ENCODE measurements at regions not wholly inside any gene's neighbourhood (a gene's known extent, or its start where the extent isn't known, plus 50 kb on each side); places are given as distances from the start of the nearest gene placed in this dataset.

GRCh38 chr1:38123356-38124135, 77.0 kb upstream of the POU3F1 start:
- H3K36me3 ChIP-seq = no peaks in the 10 kb centered on the region
- DNase-seq (ENCODE audit: low read depth in 1 of 2, low spot score in 2 of 2) = peak; percentile 28 to 63
- no peaks in the 10 kb centered on the region for H3K27me3 ChIP-seq (replicated peaks)
- no peak overlapping the region for H3K4me3 ChIP-seq
- no peaks in the 10 kb centered on the region for H3K9me3 ChIP-seq (replicated peaks)
- no peak overlapping the region for H3K27ac ChIP-seq
- H3K4me1 ChIP-seq (replicated peaks) = peaks cover 19% of the 10 kb centered on the region

GRCh38 chr1:38121231-38121680, 74.7 kb upstream of the POU3F1 start:
- H3K27ac ChIP-seq = no peak overlapping the region
- H3K4me1 ChIP-seq (replicated peaks) = peaks cover 10% of the 10 kb centered on the region
- H3K9me3 ChIP-seq (replicated peaks) = no peaks in the 10 kb centered on the region
- no peaks in the 10 kb centered on the region for H3K36me3 ChIP-seq
- no peaks in the 10 kb centered on the region for H3K27me3 ChIP-seq (replicated peaks)
- no peak overlapping the region for H3K4me3 ChIP-seq
- DNase-seq (ENCODE audit: low read depth in 1 of 2, low spot score in 2 of 2) = no peak

GRCh38 chr1:38120552-38121230, 74.1 kb upstream of the POU3F1 start:
- Histone ChIP-seq H3K4me1 (replicated peaks) (peaks cover 10% of the 10 kb centered on the region), H3K4me3 (no peak overlapping the region), H3K9me3 (replicated peaks) (no peaks in the 10 kb centered on the region), H3K27ac (no peak overlapping the region), H3K27me3 (replicated peaks) (no peaks in the 10 kb centered on the region), H3K36me3 (no peaks in the 10 kb centered on the region)
- no peak for DNase-seq (ENCODE audit: low read depth in 1 of 2, low spot score in 2 of 2)

GRCh38 chr1:38118976-38119375, 72.4 kb upstream of the POU3F1 start:
- H3K9me3 ChIP-seq (replicated peaks) = no peaks in the 10 kb centered on the region
- H3K27ac ChIP-seq = no peak overlapping the region
- H3K4me3 ChIP-seq = no peak overlapping the region
- no peak for DNase-seq (ENCODE audit: low read depth in 1 of 2, low spot score in 2 of 2)
- no peaks in the 10 kb centered on the region for H3K27me3 ChIP-seq (replicated peaks)
- H3K36me3 ChIP-seq = no peaks in the 10 kb centered on the region
- H3K4me1 ChIP-seq (replicated peaks) = peaks cover 13% of the 10 kb centered on the region

GRCh38 chr1:38117444-38117887, 70.9 kb upstream of the POU3F1 start:
- no peaks in the 10 kb centered on the region for H3K36me3 ChIP-seq
- no peak for DNase-seq (ENCODE audit: low read depth in 1 of 2, low spot score in 2 of 2)
- H3K27ac ChIP-seq = no peak overlapping the region
- H3K4me1 ChIP-seq (replicated peaks) = peaks cover 18% of the 10 kb centered on the region
- H3K9me3 ChIP-seq (replicated peaks) = no peaks in the 10 kb centered on the region
- H3K4me3 ChIP-seq = no peak overlapping the region
- no peaks in the 10 kb centered on the region for H3K27me3 ChIP-seq (replicated peaks)

- H3K9me3 ChIP-seq (replicated peaks) = no peaks in the 10 kb centered on the region
- DNase-seq (ENCODE audit: low read depth in 1 of 2, low spot score in 2 of 2) = no peak
These were observed 69.1 kb upstream of the POU3F1 start for GRCh38 chr1:38115682-38116202.

GRCh38 chr1:38115226-38115625, 68.6 kb upstream of the POU3F1 start:
- no peaks in the 10 kb centered on the region for H3K9me3 ChIP-seq (replicated peaks)
- H3K4me3 ChIP-seq = no peak overlapping the region
- H3K36me3 ChIP-seq = no peaks in the 10 kb centered on the region
- H3K4me1 ChIP-seq (replicated peaks) = peaks cover 25% of the 10 kb centered on the region
- no peak for DNase-seq (ENCODE audit: low read depth in 1 of 2, low spot score in 2 of 2)
- no peaks in the 10 kb centered on the region for H3K27me3 ChIP-seq (replicated peaks)
- H3K27ac ChIP-seq = no peak overlapping the region

More at GRCh38 chr1:38115682-38116202, 69.1 kb upstream of the POU3F1 start:
- no peak overlapping the region for H3K27ac ChIP-seq
- no peaks in the 10 kb centered on the region for H3K27me3 ChIP-seq (replicated peaks)
- H3K4me3 ChIP-seq = no peak overlapping the region
- H3K36me3 ChIP-seq = no peaks in the 10 kb centered on the region
- peaks cover 25% of the 10 kb centered on the region for H3K4me1 ChIP-seq (replicated peaks)

GRCh38 chr1:38114241-38115026, 67.8 kb upstream of the POU3F1 start:
- Histone ChIP-seq H3K9me3 (replicated peaks) (no peaks in the 10 kb centered on the region), H3K36me3 (no peaks in the 10 kb centered on the region), H3K27me3 (replicated peaks) (no peaks in the 10 kb centered on the region), H3K4me3 (no peak overlapping the region), H3K27ac (no peak overlapping the region), H3K4me1 (replicated peaks) (peaks cover 25% of the 10 kb centered on the region)
- no peak for DNase-seq (ENCODE audit: low read depth in 1 of 2, low spot score in 2 of 2)

- H3K4me3 ChIP-seq = no peak overlapping the region
- peaks cover 25% of the 10 kb centered on the region for H3K4me1 ChIP-seq (replicated peaks)
- H3K27me3 ChIP-seq (replicated peaks) = no peaks in the 10 kb centered on the region
- H3K36me3 ChIP-seq = no peaks in the 10 kb centered on the region
- no peak overlapping the region for H3K27ac ChIP-seq
- no peaks in the 10 kb centered on the region for H3K9me3 ChIP-seq (replicated peaks)
- DNase-seq (ENCODE audit: low read depth in 1 of 2, low spot score in 2 of 2) = no peak
These were observed 66.6 kb upstream of the POU3F1 start for GRCh38 chr1:38113159-38113666.

- H3K27me3 ChIP-seq (replicated peaks) = no peaks in the 10 kb centered on the region
These were observed 65.0 kb upstream of the POU3F1 start for GRCh38 chr1:38111589-38111988.

GRCh38 chr1:38105267-38105666, 58.7 kb upstream of the POU3F1 start:
- no peaks in the 10 kb centered on the region for H3K36me3 ChIP-seq
- H3K27ac ChIP-seq = no peak overlapping the region
- no peaks in the 10 kb centered on the region for H3K4me1 ChIP-seq (replicated peaks)
- H3K9me3 ChIP-seq (replicated peaks) = no peaks in the 10 kb centered on the region
- no peak for DNase-seq (ENCODE audit: low read depth in 1 of 2, low spot score in 2 of 2)
- no peak overlapping the region for H3K4me3 ChIP-seq
- H3K27me3 ChIP-seq (replicated peaks) = no peaks in the 10 kb centered on the region

More at GRCh38 chr1:38111589-38111988, 65.0 kb upstream of the POU3F1 start:
- H3K36me3 ChIP-seq = no peaks in the 10 kb centered on the region
- no peak overlapping the region for H3K27ac ChIP-seq
- peaks cover 25% of the 10 kb centered on the region for H3K4me1 ChIP-seq (replicated peaks)
- no peak for DNase-seq (ENCODE audit: low read depth in 1 of 2, low spot score in 2 of 2)
- H3K4me3 ChIP-seq = no peak overlapping the region
- H3K9me3 ChIP-seq (replicated peaks) = no peaks in the 10 kb centered on the region

- Histone ChIP-seq H3K27ac (no peak overlapping the region), H3K27me3 (replicated peaks) (no peaks in the 10 kb centered on the region), H3K4me3 (no peak overlapping the region), H3K4me1 (replicated peaks) (no peaks in the 10 kb centered on the region), H3K36me3 (no peaks in the 10 kb centered on the region), H3K9me3 (replicated peaks) (no peaks in the 10 kb centered on the region)
- no peak for DNase-seq (ENCODE audit: low read depth in 1 of 2, low spot score in 2 of 2)
These were observed 56.0 kb upstream of the POU3F1 start for GRCh38 chr1:38102636-38103035.

- H3K27ac ChIP-seq = no peak overlapping the region
- no peaks in the 10 kb centered on the region for H3K27me3 ChIP-seq (replicated peaks)
- H3K4me3 ChIP-seq = no peak overlapping the region
- H3K36me3 ChIP-seq = no peaks in the 10 kb centered on the region
- DNase-seq (ENCODE audit: low read depth in 1 of 2, low spot score in 2 of 2) = no peak
- H3K4me1 ChIP-seq (replicated peaks) = no peaks in the 10 kb centered on the region
- no peaks in the 10 kb centered on the region for H3K9me3 ChIP-seq (replicated peaks)
These were observed 54.6 kb upstream of the POU3F1 start for GRCh38 chr1:38101037-38101785.
